ENCODE measurements at regions not wholly inside any gene's neighbourhood (a gene's known extent, or its start where the extent isn't known, plus 50 kb on each side); places are given as distances from the start of the nearest gene placed in this dataset.

DNA sequence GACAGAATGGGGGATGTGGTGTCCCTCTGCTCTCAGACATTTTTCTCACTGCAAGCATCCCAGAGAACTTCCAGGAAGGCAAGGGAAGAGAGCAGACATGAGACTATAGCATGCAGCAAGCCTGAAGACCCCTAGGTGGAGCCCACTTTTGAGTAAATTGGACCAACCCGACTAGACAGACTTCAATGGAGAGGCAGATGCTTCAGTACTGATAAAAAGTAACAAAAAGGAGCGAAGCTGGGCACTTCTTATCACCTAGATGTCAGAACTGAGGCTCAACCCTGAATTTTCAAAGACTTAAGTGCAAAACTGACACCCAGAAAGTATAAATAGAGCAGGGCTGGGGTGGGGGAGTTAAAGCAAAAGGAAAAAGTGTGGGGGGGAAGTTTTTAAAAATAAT, 130.8 kb downstream of the PMP22 start:
- ChIA-PET POLR2A (ENCODE audit: partially characterized antibody) (no interaction called here), CTCF (ENCODE audit: partially characterized antibody) (interaction anchor here (1.2 kb wide), 1 partner anchor 133 kb away, joined by 3 read pairs; no protein-coding TSS in a partner anchor)
- FAIRE-seq (no peak), DNase-seq (ENCODE audit: low read depth in 1 of 2, low spot score in 2 of 2) (no peak)
- Histone ChIP-seq H4K5ac (ENCODE audit: insufficient read length, low read depth, low read length) (no peak overlapping the region), H2BK15ac (ENCODE audit: low read length) (no peak overlapping the region), H3K14ac (ENCODE audit: insufficient read length) (no peak overlapping the region), H3K18ac (ENCODE audit: extremely low read depth, low read length) (no peak overlapping the region), H2AK5ac (ENCODE audit: low read depth, low read length) (no peak overlapping the region), H4K20me1 (replicated peaks in 1 of 2; ENCODE audit: control insufficient read depth in 1 of 2, insufficient read depth in 2 of 2, low read length in 2 of 2) (no peaks in the 10 kb centered on the region), H3K27ac (ENCODE audit: low read depth, low read length) (no peak overlapping the region), H3K79me2 (ENCODE audit: control insufficient read depth in 1 of 2, insufficient read depth in 2 of 2, low read length in 2 of 2) (no peaks in the 10 kb centered on the region), H2BK20ac (ENCODE audit: low read length) (no peak overlapping the region), H2BK120ac (replicated peaks; ENCODE audit: low read depth, low read length) (no peak overlapping the region), H3K4ac (replicated peaks; ENCODE audit: insufficient read length, low read depth, low read length) (no peak overlapping the region), H3K4me2 (ENCODE audit: insufficient read depth in 1 of 2, low read depth in 2 of 2, low read length in 2 of 2) (no peak overlapping the region), H3K23me2 (ENCODE audit: low read depth, low read length) (no peaks in the 10 kb centered on the region), H3K27me3 (replicated peaks in 1 of 4; ENCODE audit: control insufficient read depth in 3 of 4, extremely low read depth in 1 of 4, insufficient read depth in 3 of 4, low read length in 3 of 4) (no peaks in the 10 kb centered on the region), H4K8ac (ENCODE audit: extremely low read depth, insufficient read depth, low read length) (no peak overlapping the region), H2BK5ac (ENCODE audit: low read depth, low read length) (no peak overlapping the region), H3K36me3 (ENCODE audit: control insufficient read depth in 2 of 4, insufficient read depth in 4 of 4, low read length in 3 of 4) (no peaks in the 10 kb centered on the region; a peak in 1 of 8 replicates), H2BK12ac (ENCODE audit: low read depth, low read length) (no peak overlapping the region), H3K4me3 (ENCODE audit: extremely low read depth in 1 of 4, insufficient read depth in 2 of 4, low read depth in 3 of 4, low read length in 4 of 4) (no peak overlapping the region), H4K91ac (replicated peaks; ENCODE audit: insufficient read length, low read length) (no peak overlapping the region), H2AFZ (ENCODE audit: low read length) (no peak overlapping the region), H3K4me1 (replicated peaks in 1 of 4; ENCODE audit: control insufficient read depth in 3 of 4, insufficient read depth in 4 of 4, low read length in 3 of 4) (no peaks in the 10 kb centered on the region), H3K9me3 (ENCODE audit: insufficient read depth in 2 of 2, low read depth in 1 of 2, low read length in 1 of 2) (peaks cover 6 to 7% of the 10 kb centered on the region in 2 experiments; a peak in 3 of 4 replicates), H3K56ac (replicated peaks; ENCODE audit: insufficient read length, low read depth, low read length) (no peak overlapping the region), H3K9ac (replicated peaks in 1 of 4; ENCODE audit: extremely low read depth in 1 of 4, low read depth in 3 of 4, low read length in 3 of 4) (no peak overlapping the region), H3K79me1 (ENCODE audit: low read depth, low read length) (no peaks in the 10 kb centered on the region), H3K23ac (ENCODE audit: insufficient read length) (no peak overlapping the region)
- WGBS, 2 experiments (ENCODE audit: extremely low coverage in 1 of 2, insufficient coverage in 1 of 2, insufficient read length in 1 of 2, insufficient replicate concordance in 2 of 2, low coverage in 1 of 2, low lambda C conversion rate in 2 of 2, missing lambda C conversion rate in 1 of 2): 38% methylated on average over 2 of the region's 2 CpGs; no CpG with 5 or more reads in 1 of the 2 experiments
- TF ChIP-seq GABPA (IDR thresholded peaks at IDR 0.05; ENCODE audit: borderline replicate concordance, insufficient read depth, low read length): no peak
- TF ChIP-seq JUND (IDR thresholded peaks at IDR 0.05; ENCODE audit: low read length): no peak
- no peak for TF ChIP-seq ASH2L (IDR thresholded peaks at IDR 0.05; ENCODE audit: low read length)
- no peak for TF ChIP-seq CBX8 (IDR thresholded peaks at IDR 0.05; ENCODE audit: borderline replicate concordance, low read depth, low read length)
- no peak for TF ChIP-seq SP2 (IDR thresholded peaks at IDR 0.05; ENCODE audit: low read length)
- TF ChIP-seq SIRT6 (IDR thresholded peaks at IDR 0.05; ENCODE audit: low read length): no peak
- no peak for TF ChIP-seq HDAC6 (IDR thresholded peaks at IDR 0.05; ENCODE audit: low read depth, low read length)

Measured in H1 (cell line).